Spleen (tissue), 7 donors: ENCODE measurements at regions not wholly inside any gene's neighbourhood (a gene's known extent, or its start where the extent isn't known, plus 50 kb on each side); places are given as distances from the start of the nearest gene placed in this dataset.

Experiments used
- CTCF ChIP-seq, 11 experiments: fragments of 200-600 bp in 7 of 11; fragments of 450-650 bp in 4 of 11; sonication (generic) in 4 of 11; IDR thresholded peaks in 8 of 11; conservative IDR thresholded peaks in 3 of 11; 1 replicate in 7 of 11; 2 replicates in 4 of 11; pipeline versions ENCODE4 v1.4.0 to v1.8.0; 2016 to 2021; ENCODE audit warnings: antibody characterized with exemption in 11 of 11, inconsistent platforms in 4 of 11, mild to moderate bottlenecking in 1 of 11
- POLR2A ChIP-seq, 3 donors: fragments of 450-650 bp; IDR thresholded peaks; one replicate each; pipeline ENCODE4 v1.5.1; 2017; ENCODE audit warnings: antibody characterized with exemption in 3 of 3, mild to moderate bottlenecking in 1 of 3
- POLR2AphosphoS5 ChIP-seq, 3 donors: sonication (generic); formaldehyde crosslinking; IDR thresholded peaks; one replicate each; pipeline ENCODE4 v1.5.1; 2017; ENCODE audit warnings: antibody characterized with exemption in 3 of 3
- donor health status: DM: no; HTN: no; CAD: no; lungs with moderate emphysema.
- donor health status: DM: no; HTN: no; CAD: no.
- donor health status: DM: no; HTN: no; CAD: no.

- TF ChIP-seq CTCF (IDR thresholded peaks at IDR 0.05 in 8 of 11, conservative IDR thresholded peaks at IDR 0.05 in 3 of 11) (no peak), POLR2A (IDR thresholded peaks at IDR 0.05) (no peak), POLR2AphosphoS5 (IDR thresholded peaks at IDR 0.05) (no peak)
Observed at GRCh38 chr20:39248862-39249485, 286.8 kb downstream of the DHX35 start.
